SK-N-SH (cell line): ENCODE measurements at regions not wholly inside any gene's neighbourhood (a gene's known extent, or its start where the extent isn't known, plus 50 kb on each side); places are given as distances from the start of the nearest gene placed in this dataset.

Experiments
- CTCF ChIA-PET: fragments of 300-600, 350-600 bp; formaldehyde crosslinking; extraction: SDS; loops from one replicate; lab custom pipeline; 2021; lab: Yijun Ruan, JAX
- POLR2A ChIA-PET: fragments of 350-600 bp; sonication (Branson Sonifier 250); formaldehyde crosslinking; extraction: SDS; loops from one replicate; lab custom pipeline; 2020; ENCODE audit warnings: antibody characterized with exemption, inconsistent platforms; lab: Yijun Ruan, JAX
- DNase-seq: peaks from one replicate; pipeline ENCODE4 v3.0.0; 2012
- H2AFZ ChIP-seq: fragments of 200-600 bp; sonication (generic); 2 replicates; pipeline ENCODE4 v1.8.1; 2016; ENCODE audit warnings: antibody characterized with exemption, mild to moderate bottlenecking, low read depth
- H3F3A ChIP-seq: fragments of 200-600 bp; sonication (generic); replicated peaks from 2 replicates; pipeline ENCODE3; 2016; ENCODE audit warnings: antibody characterized with exemption, mild to moderate bottlenecking; ENCODE audit not compliant: insufficient read depth
- H3K27ac ChIP-seq, 2 experiments: fragments of 200-500 bp in 1 of 2; fragments of 200-600 bp in 1 of 2; sonication (Bioruptor generic) in 1 of 2; sonication (generic), shearing (Covaris generic) in 1 of 2; 2 replicates each; pipeline versions ENCODE4 v1.5.1 to v1.6.1; 2014 to 2016; ENCODE audit warnings: low read depth in 2 of 2, inconsistent platforms in 1 of 2, low read length in 1 of 2, mild to moderate bottlenecking in 1 of 2, mixed read lengths in 1 of 2
- H3K27me3 ChIP-seq: fragments of 200-600 bp; sonication (generic), shearing (Covaris generic); 2 replicates; pipeline ENCODE4 v1.6.1; 2016; ENCODE audit warnings: mixed run types; ENCODE audit not compliant: insufficient read depth
- H3K36me3 ChIP-seq, 2 experiments: fragments of 200-500 bp in 1 of 2; fragments of 200-600 bp in 1 of 2; sonication (Bioruptor generic) in 1 of 2; sonication (generic) in 1 of 2; replicated peaks in 1 of 2; 2 replicates each; pipeline versions ENCODE3 to v1.5.1; 2014 to 2016; ENCODE audit warnings: low read length in 1 of 2, mild to moderate bottlenecking in 1 of 2; ENCODE audit not compliant: insufficient read depth in 2 of 2, control insufficient read depth in 1 of 2
- H3K4me1 ChIP-seq, 2 experiments: fragments of 200-500 bp in 1 of 2; fragments of 200-600 bp in 1 of 2; sonication (Bioruptor generic) in 1 of 2; sonication (generic), shearing (Covaris generic) in 1 of 2; 2 replicates each; pipeline versions ENCODE4 v1.5.1 to v1.6.1; 2014 to 2016; ENCODE audit warnings: low read depth in 1 of 2, low read length in 1 of 2, mixed run types in 1 of 2; ENCODE audit not compliant: insufficient read depth in 2 of 2, control insufficient read depth in 1 of 2
- H3K4me2 ChIP-seq: fragments of 200-600 bp; sonication (generic), shearing (Covaris generic); 2 replicates; pipeline ENCODE4 v1.6.1; 2017; ENCODE audit warnings: mixed run types
- H3K4me3 ChIP-seq, 2 experiments: fragments of 200-500 bp in 1 of 2; fragments of 200-600 bp in 1 of 2; sonication (Bioruptor generic) in 1 of 2; sonication (generic), shearing (Covaris generic) in 1 of 2; 2 replicates each; pipeline versions ENCODE4 v1.5.1 to v1.8.1; 2014 to 2016; ENCODE audit warnings: low read depth in 2 of 2, inconsistent platforms in 1 of 2, low read length in 1 of 2, mild to moderate bottlenecking in 1 of 2, mixed read lengths in 1 of 2, moderate library complexity in 1 of 2
- H3K79me2 ChIP-seq: fragments of 200-600 bp; sonication (generic); 2 replicates; pipeline ENCODE4 v1.8.1; 2017; ENCODE audit warnings: mild to moderate bottlenecking; ENCODE audit not compliant: insufficient read depth
- H3K9ac ChIP-seq: fragments of 200-600 bp; sonication (generic); 2 replicates; pipeline ENCODE4 v1.6.1; 2017; ENCODE audit warnings: mixed run types
- H3K9me2 ChIP-seq: fragments of 200-600 bp; sonication (generic); 2 replicates; pipeline ENCODE4 v1.6.1; 2017; ENCODE audit warnings: mixed run types
- H3K9me3 ChIP-seq: fragments of 200-600 bp; sonication (generic); 2 replicates; pipeline ENCODE4 v1.6.1; 2017; ENCODE audit warnings: mixed run types, mild to moderate bottlenecking, moderate library complexity
- H4K20me1 ChIP-seq: fragments of 200-600 bp; sonication (generic); 2 replicates; pipeline ENCODE4 v1.6.1; 2017; ENCODE audit warnings: mild to moderate bottlenecking, mixed run types; ENCODE audit not compliant: insufficient read depth
- ELF1 ChIP-seq: IDR thresholded peaks from 2 replicates; pipeline ENCODE4 v1.4.0; 2012
- FOXJ3 ChIP-seq: sonication (generic); formaldehyde crosslinking; IDR thresholded peaks from 2 replicates; pipeline ENCODE4 v1.5.1; 2020; ENCODE audit warnings: mild to moderate bottlenecking, missing genetic modification reagents
- FOXM1 ChIP-seq: IDR thresholded peaks from 2 replicates; pipeline ENCODE4 v1.4.0; 2012; ENCODE audit warnings: low read depth, mild to moderate bottlenecking
- GATA2 ChIP-seq: sonication (generic); formaldehyde crosslinking; IDR thresholded peaks from 2 replicates; pipeline ENCODE4 v1.5.0; 2020; ENCODE audit warnings: mild to moderate bottlenecking, missing genetic modification reagents
- JUND ChIP-seq: IDR thresholded peaks from 2 replicates; pipeline ENCODE4 v1.4.0; 2012
- RAD21 ChIP-seq: IDR thresholded peaks from 2 replicates; pipeline ENCODE4 v1.6.1; 2012; ENCODE audit warnings: mild to moderate bottlenecking, low read length
- RCOR1 ChIP-seq: fragments of 150-350 bp; IDR thresholded peaks from 2 replicates; pipeline ENCODE4 v1.6.1; 2017; ENCODE audit warnings: antibody characterized with exemption, low read length
- RXRA ChIP-seq: IDR thresholded peaks from 2 replicates; pipeline ENCODE4 v1.4.0; 2012; ENCODE audit warnings: low read depth, mild to moderate bottlenecking, borderline replicate concordance
- SMC3 ChIP-seq: IDR thresholded peaks from 2 replicates; pipeline ENCODE4 v1.6.1; 2012; ENCODE audit warnings: low read depth, low read length, improper control_type of control experiment
- TAF1 ChIP-seq: IDR thresholded peaks from 2 replicates; pipeline ENCODE4 v1.6.1; 2012; ENCODE audit warnings: low read depth, mild to moderate bottlenecking, low read length, moderate library complexity, borderline replicate concordance
- TCF12 ChIP-seq: IDR thresholded peaks from 2 replicates; pipeline ENCODE4 v1.4.0; 2012
- TEAD4 ChIP-seq: IDR thresholded peaks from 2 replicates; pipeline ENCODE4 v1.4.0; 2012; ENCODE audit warnings: mild to moderate bottlenecking, borderline replicate concordance; ENCODE audit not compliant: insufficient read depth
- WGBS: methylation state at CpG from one replicate; pipeline ENCODE4 v1.1.6; 2017; ENCODE audit warnings: low lambda C conversion rate; 5-methylcytosine and 5-hydroxymethylcytosine counted together
- TF ChIP-seq, protein P1 (sequence below): IDR thresholded peaks from 2 replicates; pipeline ENCODE4; 2012
- TF ChIP-seq, protein P2 (sequence below): fragments of 150-350 bp; IDR thresholded peaks from 2 replicates; pipeline ENCODE4 v1.6.1; 2016; ENCODE audit warnings: mild to moderate bottlenecking, low read depth, low read length
- TF ChIP-seq, protein P3 (sequence below): IDR thresholded peaks from 2 replicates; pipeline ENCODE4 v1.4.0; 2012; ENCODE audit warnings: low read depth
- TF ChIP-seq, protein P4 (sequence below): IDR thresholded peaks from 2 replicates; pipeline ENCODE4 v1.4.0; 2012; ENCODE audit warnings: low read depth, borderline replicate concordance
- TF ChIP-seq, protein P5 (sequence below): fragments of 150-350 bp; IDR thresholded peaks from 2 replicates; pipeline ENCODE4 v1.6.1; 2017; ENCODE audit warnings: antibody characterized with exemption, low read length, low read depth, borderline replicate concordance
- TF ChIP-seq, protein P6 (sequence below): fragments of 200-600 bp; sonication (generic); IDR thresholded peaks from 2 replicates; pipeline ENCODE4 v1.6.1; 2017; ENCODE audit warnings: antibody characterized with exemption, mild to moderate bottlenecking, moderate library complexity

DNA sequence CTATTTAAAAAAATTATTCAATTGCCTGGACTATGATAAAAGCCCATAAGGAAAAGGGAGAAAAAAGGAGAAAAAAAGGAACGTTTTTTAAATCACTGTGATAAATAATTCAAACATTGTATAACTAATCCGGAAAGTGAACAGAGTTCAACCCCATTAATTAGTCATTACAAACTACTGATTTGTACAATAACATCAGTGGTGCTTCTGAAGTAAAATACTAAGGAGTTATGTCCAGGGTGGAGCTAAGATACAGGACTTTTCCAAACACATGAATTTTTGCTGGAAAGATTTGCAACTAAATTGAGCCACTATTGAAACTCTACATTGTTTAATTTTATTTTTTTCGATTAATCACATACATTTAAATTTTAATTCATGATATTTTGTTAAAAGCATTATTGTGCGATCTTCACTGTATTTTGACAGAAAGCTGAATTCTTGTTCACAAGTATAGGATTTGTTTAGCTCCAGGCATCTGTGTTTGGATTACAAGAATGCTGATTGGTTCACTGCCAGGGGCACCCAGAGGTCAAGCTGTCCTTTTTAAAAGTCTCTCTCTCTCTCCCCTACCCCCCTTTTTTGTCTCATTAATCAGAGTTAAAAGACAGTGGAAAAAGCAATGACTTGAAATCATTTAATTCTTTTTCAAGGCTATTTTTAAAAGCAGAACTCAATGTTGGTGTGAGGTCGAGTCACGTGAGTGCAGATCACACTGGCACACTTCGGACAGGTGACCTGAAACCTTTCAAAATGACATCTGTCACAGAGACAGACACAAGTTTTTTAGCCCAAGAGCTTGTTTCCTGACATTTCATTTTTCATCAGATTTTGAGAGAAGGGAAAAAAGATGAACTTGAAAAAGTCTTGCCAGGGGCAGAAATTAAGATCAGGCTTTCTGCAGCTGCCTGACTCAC is 387.3 kb downstream of the NR2F1-AS1 start:
- CTCF ChIA-PET = interaction anchor here (0.6 to 1.5 kb wide), 2 partner anchors 9 to 159 kb away, joined by 3 to 4 read pairs; no protein-coding TSS in a partner anchor
- Histone ChIP-seq H3K4me3 (no peak overlapping the region), H3K9ac (no peak overlapping the region), H3K9me3 (peaks cover 7% of the 10 kb centered on the region; the same call in 1 of the 2 replicates)
- 76% methylated on average over 7 of the region's 7 CpGs for WGBS
- TF ChIP-seq, protein P1, sequence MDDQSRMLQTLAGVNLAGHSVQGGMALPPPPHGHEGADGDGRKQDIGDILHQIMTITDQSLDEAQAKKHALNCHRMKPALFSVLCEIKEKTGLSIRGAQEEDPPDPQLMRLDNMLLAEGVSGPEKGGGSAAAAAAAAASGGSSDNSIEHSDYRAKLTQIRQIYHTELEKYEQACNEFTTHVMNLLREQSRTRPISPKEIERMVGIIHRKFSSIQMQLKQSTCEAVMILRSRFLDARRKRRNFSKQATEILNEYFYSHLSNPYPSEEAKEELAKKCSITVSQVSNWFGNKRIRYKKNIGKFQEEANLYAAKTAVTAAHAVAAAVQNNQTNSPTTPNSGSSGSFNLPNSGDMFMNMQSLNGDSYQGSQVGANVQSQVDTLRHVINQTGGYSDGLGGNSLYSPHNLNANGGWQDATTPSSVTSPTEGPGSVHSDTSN = peak; percentile 42; the same call in 1 of the 2 replicates
- no peak for TF ChIP-seq FOXJ3 (CRISPR knock-in tag)
- TF ChIP-seq, all 33 proteins: peak for 1
- Histone ChIP-seq H3K36me3 (no peaks in the 10 kb centered on the region), H2AFZ (no peak overlapping the region), H3K4me1 (peaks cover 6 to 21% of the 10 kb centered on the region in 2 experiments; a peak in 3 of 4 replicates), H3K9me2 (no peaks in the 10 kb centered on the region), H3K4me2 (no peak overlapping the region), H4K20me1 (no peaks in the 10 kb centered on the region), H3F3A (peaks cover 19% of the 10 kb centered on the region), H3K79me2 (no peaks in the 10 kb centered on the region), H3K27me3 (no peaks in the 10 kb centered on the region), H3K27ac (peak overlapping the region in 1 of 2 experiments; percentile 65; a peak in 2 of 4 replicates)
- no peak for DNase-seq
- POLR2A ChIA-PET = no interaction called here

DNA sequence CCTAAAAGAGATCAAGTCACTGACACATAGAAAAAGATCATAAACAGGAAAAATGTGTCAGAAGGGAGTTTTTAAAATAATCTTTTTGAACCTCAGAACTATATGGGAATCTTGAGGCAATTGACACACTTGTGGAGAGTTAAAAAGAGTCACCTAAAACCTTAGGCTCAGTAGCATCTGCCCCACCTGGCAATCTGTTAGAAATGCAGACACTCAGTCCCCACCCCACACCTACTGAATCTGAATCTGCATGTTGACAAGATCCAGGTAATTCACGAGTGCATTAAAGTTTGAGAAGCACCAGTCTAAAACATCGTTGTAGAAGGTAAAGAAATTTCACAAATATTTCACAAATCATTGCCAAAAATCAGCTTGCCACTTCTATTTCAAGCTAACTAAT is 388.3 kb downstream of the NR2F1-AS1 start:
- CTCF ChIA-PET = no interaction called here

More for the DNA sequence above, 388.3 kb downstream of the NR2F1-AS1 start:
- Histone ChIP-seq H3K27ac (peak overlapping the region; percentile 44 to 53; a peak in 3 of 4 replicates), H3K9me3 (no peaks in the 10 kb centered on the region), H3K27me3 (no peaks in the 10 kb centered on the region), H3K4me1 (peaks cover 6 to 21% of the 10 kb centered on the region in 2 experiments; a peak in 3 of 4 replicates), H3K4me2 (no peak overlapping the region), H4K20me1 (no peaks in the 10 kb centered on the region), H3K4me3 (no peak overlapping the region), H3K79me2 (no peaks in the 10 kb centered on the region), H3K36me3 (no peaks in the 10 kb centered on the region), H2AFZ (no peak overlapping the region), H3K9me2 (no peaks in the 10 kb centered on the region), H3K9ac (no peak overlapping the region), H3F3A (peaks cover 19% of the 10 kb centered on the region)
- TF ChIP-seq, protein P2, sequence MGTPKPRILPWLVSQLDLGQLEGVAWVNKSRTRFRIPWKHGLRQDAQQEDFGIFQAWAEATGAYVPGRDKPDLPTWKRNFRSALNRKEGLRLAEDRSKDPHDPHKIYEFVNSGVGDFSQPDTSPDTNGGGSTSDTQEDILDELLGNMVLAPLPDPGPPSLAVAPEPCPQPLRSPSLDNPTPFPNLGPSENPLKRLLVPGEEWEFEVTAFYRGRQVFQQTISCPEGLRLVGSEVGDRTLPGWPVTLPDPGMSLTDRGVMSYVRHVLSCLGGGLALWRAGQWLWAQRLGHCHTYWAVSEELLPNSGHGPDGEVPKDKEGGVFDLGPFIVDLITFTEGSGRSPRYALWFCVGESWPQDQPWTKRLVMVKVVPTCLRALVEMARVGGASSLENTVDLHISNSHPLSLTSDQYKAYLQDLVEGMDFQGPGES = no peak
- TF ChIP-seq SMC3 = no peak
- no peak for TF ChIP-seq RXRA
- no peak for TF ChIP-seq RCOR1
- no peak for TF ChIP-seq GATA2 (CRISPR knock-in tag)
- TF ChIP-seq, protein P3, sequence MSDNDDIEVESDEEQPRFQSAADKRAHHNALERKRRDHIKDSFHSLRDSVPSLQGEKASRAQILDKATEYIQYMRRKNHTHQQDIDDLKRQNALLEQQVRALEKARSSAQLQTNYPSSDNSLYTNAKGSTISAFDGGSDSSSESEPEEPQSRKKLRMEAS = no peak
- TF ChIP-seq, protein P4, sequence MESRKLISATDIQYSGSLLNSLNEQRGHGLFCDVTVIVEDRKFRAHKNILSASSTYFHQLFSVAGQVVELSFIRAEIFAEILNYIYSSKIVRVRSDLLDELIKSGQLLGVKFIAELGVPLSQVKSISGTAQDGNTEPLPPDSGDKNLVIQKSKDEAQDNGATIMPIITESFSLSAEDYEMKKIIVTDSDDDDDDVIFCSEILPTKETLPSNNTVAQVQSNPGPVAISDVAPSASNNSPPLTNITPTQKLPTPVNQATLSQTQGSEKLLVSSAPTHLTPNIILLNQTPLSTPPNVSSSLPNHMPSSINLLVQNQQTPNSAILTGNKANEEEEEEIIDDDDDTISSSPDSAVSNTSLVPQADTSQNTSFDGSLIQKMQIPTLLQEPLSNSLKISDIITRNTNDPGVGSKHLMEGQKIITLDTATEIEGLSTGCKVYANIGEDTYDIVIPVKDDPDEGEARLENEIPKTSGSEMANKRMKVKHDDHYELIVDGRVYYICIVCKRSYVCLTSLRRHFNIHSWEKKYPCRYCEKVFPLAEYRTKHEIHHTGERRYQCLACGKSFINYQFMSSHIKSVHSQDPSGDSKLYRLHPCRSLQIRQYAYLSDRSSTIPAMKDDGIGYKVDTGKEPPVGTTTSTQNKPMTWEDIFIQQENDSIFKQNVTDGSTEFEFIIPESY = no peak
- no peak for TF ChIP-seq ELF1
- TF ChIP-seq FOXJ3 (CRISPR knock-in tag) = no peak
- TF ChIP-seq, protein P5, sequence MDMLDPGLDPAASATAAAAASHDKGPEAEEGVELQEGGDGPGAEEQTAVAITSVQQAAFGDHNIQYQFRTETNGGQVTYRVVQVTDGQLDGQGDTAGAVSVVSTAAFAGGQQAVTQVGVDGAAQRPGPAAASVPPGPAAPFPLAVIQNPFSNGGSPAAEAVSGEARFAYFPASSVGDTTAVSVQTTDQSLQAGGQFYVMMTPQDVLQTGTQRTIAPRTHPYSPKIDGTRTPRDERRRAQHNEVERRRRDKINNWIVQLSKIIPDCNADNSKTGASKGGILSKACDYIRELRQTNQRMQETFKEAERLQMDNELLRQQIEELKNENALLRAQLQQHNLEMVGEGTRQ = no peak
- TF ChIP-seq, protein P6, sequence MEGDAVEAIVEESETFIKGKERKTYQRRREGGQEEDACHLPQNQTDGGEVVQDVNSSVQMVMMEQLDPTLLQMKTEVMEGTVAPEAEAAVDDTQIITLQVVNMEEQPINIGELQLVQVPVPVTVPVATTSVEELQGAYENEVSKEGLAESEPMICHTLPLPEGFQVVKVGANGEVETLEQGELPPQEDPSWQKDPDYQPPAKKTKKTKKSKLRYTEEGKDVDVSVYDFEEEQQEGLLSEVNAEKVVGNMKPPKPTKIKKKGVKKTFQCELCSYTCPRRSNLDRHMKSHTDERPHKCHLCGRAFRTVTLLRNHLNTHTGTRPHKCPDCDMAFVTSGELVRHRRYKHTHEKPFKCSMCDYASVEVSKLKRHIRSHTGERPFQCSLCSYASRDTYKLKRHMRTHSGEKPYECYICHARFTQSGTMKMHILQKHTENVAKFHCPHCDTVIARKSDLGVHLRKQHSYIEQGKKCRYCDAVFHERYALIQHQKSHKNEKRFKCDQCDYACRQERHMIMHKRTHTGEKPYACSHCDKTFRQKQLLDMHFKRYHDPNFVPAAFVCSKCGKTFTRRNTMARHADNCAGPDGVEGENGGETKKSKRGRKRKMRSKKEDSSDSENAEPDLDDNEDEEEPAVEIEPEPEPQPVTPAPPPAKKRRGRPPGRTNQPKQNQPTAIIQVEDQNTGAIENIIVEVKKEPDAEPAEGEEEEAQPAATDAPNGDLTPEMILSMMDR = no peak
- TF ChIP-seq FOXM1 = no peak
- no peak for TF ChIP-seq JUND
- no peak for TF ChIP-seq TCF12
- TF ChIP-seq TAF1 = no peak
- no peak for TF ChIP-seq RAD21
- no peak for TF ChIP-seq TEAD4
- POLR2A ChIA-PET = no interaction called here
- WGBS = 92% methylated on average over 2 of the region's 2 CpGs
- no peak for DNase-seq
